NCI-H345 treated with DMSO at 0.1 percent for 48 hours (cell line): ENCODE measurements at regions not wholly inside any gene's neighbourhood (a gene's known extent, or its start where the extent isn't known, plus 50 kb on each side); places are given as distances from the start of the nearest gene placed in this dataset.

Experiments
- DNase-seq: peaks from one replicate; lab custom pipeline; 2025; ENCODE audit not compliant: unreplicated experiment; lab: John Stamatoyannopoulos, UW

GRCh38 chr2:184507254-184507653 lies 91.1 kb upstream of the ZNF804A start:
- no peak for DNase-seq

GRCh38 chr2:184517402-184517801 lies 80.9 kb upstream of the ZNF804A start:
- DNase-seq = no peak

- no peak for DNase-seq
Observed at GRCh38 chr2:184520441-184520840, 77.9 kb upstream of the ZNF804A start.

GRCh38 chr2:184523732-184524131 lies 74.6 kb upstream of the ZNF804A start:
- DNase-seq = no peak

- DNase-seq = no peak
Observed at GRCh38 chr2:184524551-184525382, 73.6 kb upstream of the ZNF804A start.

GRCh38 chr2:184527058-184527457 lies 71.3 kb upstream of the ZNF804A start:
- no peak for DNase-seq

- DNase-seq = no peak
Observed at GRCh38 chr2:184528119-184528518, 70.2 kb upstream of the ZNF804A start.

- DNase-seq = no peak
Observed at GRCh38 chr2:184530239-184530638, 68.1 kb upstream of the ZNF804A start.

GRCh38 chr2:184530959-184531358 lies 67.4 kb upstream of the ZNF804A start:
- DNase-seq = no peak

GRCh38 chr2:184532551-184532950 lies 65.8 kb upstream of the ZNF804A start:
- no peak for DNase-seq

- DNase-seq = no peak
Observed at GRCh38 chr2:184534986-184535385, 63.3 kb upstream of the ZNF804A start.

- DNase-seq = no peak
Observed at GRCh38 chr2:184540246-184540789, 58.0 kb upstream of the ZNF804A start.

- DNase-seq = no peak
Observed at GRCh38 chr2:184541591-184541990, 56.7 kb upstream of the ZNF804A start.

- DNase-seq = no peak
Observed at GRCh38 chr2:184543832-184544231, 54.5 kb upstream of the ZNF804A start.
